Stimulated activated CD4-positive, alpha-beta T cell treated with anti-CD3 and anti-CD28 coated beads, Interleukin-4, amount 100 ng/mL, for 48 hours (primary cell): ENCODE measurements at regions not wholly inside any gene's neighbourhood (a gene's known extent, or its start where the extent isn't known, plus 50 kb on each side); places are given as distances from the start of the nearest gene placed in this dataset.

Experiments used
- DNase-seq, 2 donors: peaks; one replicate each; pipeline ENCODE4 v3.0.0-alpha.2; 2020; ENCODE audit warnings: low read depth in 2 of 2

GRCh38 chr6:147756891-147757290, 248.4 kb downstream of the SAMD5 start:
- DNase-seq, result no peak

- no peak for DNase-seq
These were observed 248.8 kb downstream of the SAMD5 start for GRCh38 chr6:147757291-147757690.

GRCh38 chr6:147758303-147758702, 249.8 kb downstream of the SAMD5 start:
- DNase-seq, result no peak

- DNase-seq, result no peak
These were observed 250.6 kb downstream of the SAMD5 start for GRCh38 chr6:147759093-147759492.

- DNase-seq, result no peak
These were observed 251.0 kb downstream of the SAMD5 start for GRCh38 chr6:147759536-147759935.

GRCh38 chr6:147765541-147765940, 257.1 kb downstream of the SAMD5 start:
- DNase-seq, result no peak

GRCh38 chr6:147768969-147769368, 260.5 kb downstream of the SAMD5 start:
- DNase-seq, result no peak

GRCh38 chr6:147769496-147770087, 261.1 kb downstream of the SAMD5 start:
- DNase-seq, result no peak

- no peak for DNase-seq
These were observed 261.7 kb downstream of the SAMD5 start for GRCh38 chr6:147770221-147770620.

GRCh38 chr6:147772724-147773123, 264.2 kb downstream of the SAMD5 start:
- DNase-seq, result no peak

- no peak for DNase-seq
These were observed 266.4 kb downstream of the SAMD5 start for GRCh38 chr6:147774856-147775255.

- DNase-seq, result no peak
These were observed 268.2 kb downstream of the SAMD5 start for GRCh38 chr6:147776631-147777213.

- no peak for DNase-seq
These were observed 271.1 kb downstream of the SAMD5 start for GRCh38 chr6:147779624-147780023.

- no peak for DNase-seq
These were observed 273.8 kb downstream of the SAMD5 start for GRCh38 chr6:147782302-147782701.

- no peak for DNase-seq
These were observed 275.9 kb downstream of the SAMD5 start for GRCh38 chr6:147784371-147784770.

GRCh38 chr6:147787417-147787816, 278.9 kb downstream of the SAMD5 start:
- no peak for DNase-seq

- DNase-seq, result no peak
These were observed 281.0 kb downstream of the SAMD5 start for GRCh38 chr6:147789430-147789947.

- no peak for DNase-seq
These were observed 285.6 kb downstream of the SAMD5 start for GRCh38 chr6:147793871-147794643.

- no peak for DNase-seq
These were observed 294.0 kb downstream of the SAMD5 start for GRCh38 chr6:147802459-147802858.

- DNase-seq, result no peak
These were observed 296.7 kb downstream of the SAMD5 start for GRCh38 chr6:147805155-147805554.

- no peak for DNase-seq
These were observed 298.2 kb downstream of the SAMD5 start for GRCh38 chr6:147806697-147807096.

- DNase-seq, result no peak
These were observed 300.1 kb downstream of the SAMD5 start for GRCh38 chr6:147808640-147809039.
